ENCODE measurements at regions not wholly inside any gene's neighbourhood (a gene's known extent, or its start where the extent isn't known, plus 50 kb on each side); places are given as distances from the start of the nearest gene placed in this dataset.

DNA sequence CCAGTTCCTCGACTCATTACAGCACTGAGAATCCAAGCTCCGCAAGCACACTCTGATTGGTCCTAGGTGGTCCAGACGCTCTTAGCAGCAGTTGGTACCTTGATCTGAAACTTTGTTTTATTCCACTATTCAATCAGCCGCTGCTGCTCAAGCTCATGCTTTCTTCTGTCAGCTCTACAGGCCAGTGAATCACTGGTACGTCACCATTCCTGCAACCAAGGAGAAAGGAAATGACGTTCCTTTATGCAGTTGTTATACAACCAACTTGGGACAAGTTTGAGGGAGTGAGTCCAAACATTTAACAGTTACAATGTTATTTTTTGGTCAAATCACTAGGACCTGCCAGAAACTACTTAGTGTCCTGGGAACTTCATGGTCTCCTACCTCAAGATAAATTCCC lies 398.8 kb upstream of the TMEFF2 start:
- H3K4me3 ChIP-seq (ENCODE audit: insufficient read depth, low read length), result no peak overlapping the region
- no peak for DNase-seq (ENCODE audit: insufficient read length, low spot score, missing footprints)
- no peaks in the 10 kb centered on the region for H3K9me3 ChIP-seq (ENCODE audit: low read depth, low read length)
- no peaks in the 10 kb centered on the region for H3K79me2 ChIP-seq (ENCODE audit: insufficient read depth, low read length)
- no peak overlapping the region for H3K4me2 ChIP-seq (ENCODE audit: insufficient read depth, low read length)
- H4K20me1 ChIP-seq (ENCODE audit: insufficient read depth, low read length), result no peaks in the 10 kb centered on the region
- no peak overlapping the region for H2AFZ ChIP-seq (ENCODE audit: low read length)
- no peak overlapping the region for H3K27ac ChIP-seq (ENCODE audit: low read depth, low read length)
- H3K36me3 ChIP-seq (ENCODE audit: insufficient read depth, low read length), result no peaks in the 10 kb centered on the region
- no peaks in the 10 kb centered on the region for H3K27me3 ChIP-seq (ENCODE audit: insufficient read depth, low read length)
- H3K4me1 ChIP-seq (ENCODE audit: insufficient read depth, low read length), result no peaks in the 10 kb centered on the region
- TF ChIP-seq, protein P1, sequence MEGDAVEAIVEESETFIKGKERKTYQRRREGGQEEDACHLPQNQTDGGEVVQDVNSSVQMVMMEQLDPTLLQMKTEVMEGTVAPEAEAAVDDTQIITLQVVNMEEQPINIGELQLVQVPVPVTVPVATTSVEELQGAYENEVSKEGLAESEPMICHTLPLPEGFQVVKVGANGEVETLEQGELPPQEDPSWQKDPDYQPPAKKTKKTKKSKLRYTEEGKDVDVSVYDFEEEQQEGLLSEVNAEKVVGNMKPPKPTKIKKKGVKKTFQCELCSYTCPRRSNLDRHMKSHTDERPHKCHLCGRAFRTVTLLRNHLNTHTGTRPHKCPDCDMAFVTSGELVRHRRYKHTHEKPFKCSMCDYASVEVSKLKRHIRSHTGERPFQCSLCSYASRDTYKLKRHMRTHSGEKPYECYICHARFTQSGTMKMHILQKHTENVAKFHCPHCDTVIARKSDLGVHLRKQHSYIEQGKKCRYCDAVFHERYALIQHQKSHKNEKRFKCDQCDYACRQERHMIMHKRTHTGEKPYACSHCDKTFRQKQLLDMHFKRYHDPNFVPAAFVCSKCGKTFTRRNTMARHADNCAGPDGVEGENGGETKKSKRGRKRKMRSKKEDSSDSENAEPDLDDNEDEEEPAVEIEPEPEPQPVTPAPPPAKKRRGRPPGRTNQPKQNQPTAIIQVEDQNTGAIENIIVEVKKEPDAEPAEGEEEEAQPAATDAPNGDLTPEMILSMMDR (IDR thresholded peaks at IDR 0.05; ENCODE audit: extremely low read depth, low read depth, low read length), result no peak

GRCh38 chr2:192591617-192592016 lies 396.9 kb upstream of the TMEFF2 start:
- H3K4me2 ChIP-seq (ENCODE audit: insufficient read depth, low read length), result no peak overlapping the region
- H3K27me3 ChIP-seq (ENCODE audit: insufficient read depth, low read length), result no peaks in the 10 kb centered on the region
- no peaks in the 10 kb centered on the region for H4K20me1 ChIP-seq (ENCODE audit: insufficient read depth, low read length)
- H3K36me3 ChIP-seq (ENCODE audit: insufficient read depth, low read length), result no peaks in the 10 kb centered on the region
- H2AFZ ChIP-seq (ENCODE audit: low read length), result no peak overlapping the region
- no peaks in the 10 kb centered on the region for H3K4me1 ChIP-seq (ENCODE audit: insufficient read depth, low read length)
- no peaks in the 10 kb centered on the region for H3K9me3 ChIP-seq (ENCODE audit: low read depth, low read length)
- DNase-seq (ENCODE audit: insufficient read length, low spot score, missing footprints), result no peak
- H3K4me3 ChIP-seq (ENCODE audit: insufficient read depth, low read length), result no peak overlapping the region
- H3K27ac ChIP-seq (ENCODE audit: low read depth, low read length), result no peak overlapping the region
- H3K79me2 ChIP-seq (ENCODE audit: insufficient read depth, low read length), result no peaks in the 10 kb centered on the region
- TF ChIP-seq, protein P1 (IDR thresholded peaks at IDR 0.05; ENCODE audit: extremely low read depth, low read depth, low read length), result no peak

DNA sequence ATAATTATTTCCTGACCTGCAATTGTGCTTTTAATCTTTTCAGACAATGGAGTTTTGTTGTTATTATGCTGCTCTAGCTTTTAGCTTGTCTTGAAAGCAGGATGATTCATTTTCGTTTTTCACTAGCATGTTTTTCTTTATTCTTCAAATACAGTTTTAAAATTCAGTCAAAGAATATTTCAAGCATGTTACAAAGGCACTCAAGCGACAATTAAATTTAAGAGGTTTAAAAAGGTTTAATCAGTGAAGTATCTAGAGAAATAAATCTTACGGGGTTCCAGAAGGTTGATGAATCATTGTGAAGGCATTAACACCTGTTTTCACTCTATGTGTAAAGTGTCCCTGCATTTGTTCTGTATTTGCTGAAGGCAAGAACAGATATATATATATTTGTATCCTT lies 390.7 kb upstream of the TMEFF2 start:
- no peak for DNase-seq (ENCODE audit: insufficient read length, low spot score, missing footprints)
- H2AFZ ChIP-seq (ENCODE audit: low read length), result no peak overlapping the region
- H3K27me3 ChIP-seq (ENCODE audit: insufficient read depth, low read length), result no peaks in the 10 kb centered on the region
- no peak overlapping the region for H3K27ac ChIP-seq (ENCODE audit: low read depth, low read length)
- H3K4me3 ChIP-seq (ENCODE audit: insufficient read depth, low read length), result no peak overlapping the region
- TF ChIP-seq, protein P1 (IDR thresholded peaks at IDR 0.05; ENCODE audit: extremely low read depth, low read depth, low read length), result no peak
- H4K20me1 ChIP-seq (ENCODE audit: insufficient read depth, low read length), result no peaks in the 10 kb centered on the region
- H3K36me3 ChIP-seq (ENCODE audit: insufficient read depth, low read length), result no peaks in the 10 kb centered on the region
- no peaks in the 10 kb centered on the region for H3K4me1 ChIP-seq (ENCODE audit: insufficient read depth, low read length)
- no peaks in the 10 kb centered on the region for H3K79me2 ChIP-seq (ENCODE audit: insufficient read depth, low read length)
- H3K9me3 ChIP-seq (ENCODE audit: low read depth, low read length), result no peaks in the 10 kb centered on the region
- no peak overlapping the region for H3K4me2 ChIP-seq (ENCODE audit: insufficient read depth, low read length)

GRCh38 chr2:192584976-192585375 lies 390.2 kb upstream of the TMEFF2 start:
- Histone ChIP-seq H2AFZ (ENCODE audit: low read length) (no peak overlapping the region), H3K27ac (ENCODE audit: low read depth, low read length) (no peak overlapping the region), H3K79me2 (ENCODE audit: insufficient read depth, low read length) (no peaks in the 10 kb centered on the region), H3K9me3 (ENCODE audit: low read depth, low read length) (no peaks in the 10 kb centered on the region), H3K4me3 (ENCODE audit: insufficient read depth, low read length) (no peak overlapping the region), H4K20me1 (ENCODE audit: insufficient read depth, low read length) (no peaks in the 10 kb centered on the region), H3K4me2 (ENCODE audit: insufficient read depth, low read length) (no peak overlapping the region), H3K27me3 (ENCODE audit: insufficient read depth, low read length) (no peaks in the 10 kb centered on the region), H3K4me1 (ENCODE audit: insufficient read depth, low read length) (no peaks in the 10 kb centered on the region), H3K36me3 (ENCODE audit: insufficient read depth, low read length) (no peaks in the 10 kb centered on the region)
- DNase-seq (ENCODE audit: insufficient read length, low spot score, missing footprints), result no peak
- TF ChIP-seq, protein P1 (IDR thresholded peaks at IDR 0.05; ENCODE audit: extremely low read depth, low read depth, low read length), result no peak

All from osteoblast (primary cell).